ENCODE measurements at regions not wholly inside any gene's neighbourhood (a gene's known extent, or its start where the extent isn't known, plus 50 kb on each side); places are given as distances from the start of the nearest gene placed in this dataset.

DNA sequence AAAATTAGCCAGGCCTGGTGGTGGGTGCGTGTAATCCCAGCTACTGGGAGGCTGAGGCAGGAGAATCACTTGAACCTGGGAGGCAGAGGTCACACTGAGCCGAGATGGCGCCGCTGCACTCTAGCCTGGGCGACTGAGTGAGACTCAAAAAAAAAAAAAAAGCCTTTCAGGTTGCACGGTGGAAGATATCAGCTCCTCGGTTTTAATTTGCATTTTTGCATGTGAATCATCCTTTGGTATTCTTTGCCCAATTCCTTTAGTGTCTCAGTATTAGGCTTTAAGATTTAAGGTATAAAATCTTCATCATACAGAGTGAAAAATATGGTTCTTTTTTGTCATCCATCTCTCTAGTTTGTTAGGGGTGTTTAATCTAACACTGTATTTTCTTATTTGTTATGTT is 173.6 kb upstream of the S1PR3 start:
- H3K79me2 ChIP-seq (ENCODE audit: low read length): no peaks in the 10 kb centered on the region

DNA sequence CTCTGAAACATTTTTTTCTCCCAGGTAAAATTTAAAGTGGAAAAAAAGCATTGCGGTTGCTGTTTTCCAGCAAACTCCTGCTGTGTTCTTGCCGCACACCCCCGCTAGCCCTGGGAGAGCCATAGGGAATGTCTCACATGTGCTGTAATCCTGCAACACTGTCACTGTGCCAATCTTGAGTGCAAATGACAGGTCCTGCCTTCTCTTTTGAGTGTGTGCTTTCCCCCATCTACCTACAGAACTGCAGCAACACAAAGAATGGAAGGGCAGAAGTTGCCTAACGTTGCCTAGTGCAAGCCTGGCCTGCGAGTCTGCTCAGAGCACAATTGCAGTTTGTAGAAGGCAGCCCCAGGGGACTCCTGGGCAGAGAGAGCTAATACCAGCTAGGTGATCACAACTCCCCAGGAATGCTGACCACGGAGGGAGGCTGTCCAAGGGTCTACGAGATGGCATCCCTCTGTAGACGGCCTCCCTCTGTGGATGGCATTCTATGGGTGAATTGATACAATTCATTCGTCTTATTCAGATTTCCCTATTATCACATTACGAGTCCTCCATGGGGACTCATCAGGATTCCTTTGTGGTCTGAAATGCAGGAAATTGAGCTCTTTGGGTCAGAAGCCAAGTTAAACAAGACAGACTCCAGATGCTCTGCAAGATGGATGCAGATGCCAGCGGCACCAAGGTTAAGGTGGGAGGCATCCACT is 172.6 kb upstream of the S1PR3 start:
- Histone ChIP-seq H3K4me2 (ENCODE audit: low read length) (no peak overlapping the region), H3K4me1 (ENCODE audit: low read length) (no peaks in the 10 kb centered on the region), H3K36me3 (replicated peaks; ENCODE audit: low read depth, low read length) (no peaks in the 10 kb centered on the region), H4K20me1 (ENCODE audit: insufficient read depth, low read length) (no peaks in the 10 kb centered on the region), H3K79me2 (ENCODE audit: low read length) (no peaks in the 10 kb centered on the region), H3K4me3 (ENCODE audit: low read length) (no peak overlapping the region), H3K27ac (ENCODE audit: low read length) (no peak overlapping the region), H3K27me3 (ENCODE audit: low read depth, low read length) (peaks cover 5% of the 10 kb centered on the region; the same call in 1 of the 2 replicates), H3K9ac (ENCODE audit: low read length) (no peak overlapping the region), H3K9me3 (ENCODE audit: insufficient read depth, low read length) (no peaks in the 10 kb centered on the region), H2AFZ (ENCODE audit: low read depth, low read length) (no peak overlapping the region)
- TF ChIP-seq EZH2phosphoT487 (IDR thresholded peaks at IDR 0.05; ENCODE audit: low read depth): no peak
- TF ChIP-seq, protein P1, sequence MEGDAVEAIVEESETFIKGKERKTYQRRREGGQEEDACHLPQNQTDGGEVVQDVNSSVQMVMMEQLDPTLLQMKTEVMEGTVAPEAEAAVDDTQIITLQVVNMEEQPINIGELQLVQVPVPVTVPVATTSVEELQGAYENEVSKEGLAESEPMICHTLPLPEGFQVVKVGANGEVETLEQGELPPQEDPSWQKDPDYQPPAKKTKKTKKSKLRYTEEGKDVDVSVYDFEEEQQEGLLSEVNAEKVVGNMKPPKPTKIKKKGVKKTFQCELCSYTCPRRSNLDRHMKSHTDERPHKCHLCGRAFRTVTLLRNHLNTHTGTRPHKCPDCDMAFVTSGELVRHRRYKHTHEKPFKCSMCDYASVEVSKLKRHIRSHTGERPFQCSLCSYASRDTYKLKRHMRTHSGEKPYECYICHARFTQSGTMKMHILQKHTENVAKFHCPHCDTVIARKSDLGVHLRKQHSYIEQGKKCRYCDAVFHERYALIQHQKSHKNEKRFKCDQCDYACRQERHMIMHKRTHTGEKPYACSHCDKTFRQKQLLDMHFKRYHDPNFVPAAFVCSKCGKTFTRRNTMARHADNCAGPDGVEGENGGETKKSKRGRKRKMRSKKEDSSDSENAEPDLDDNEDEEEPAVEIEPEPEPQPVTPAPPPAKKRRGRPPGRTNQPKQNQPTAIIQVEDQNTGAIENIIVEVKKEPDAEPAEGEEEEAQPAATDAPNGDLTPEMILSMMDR (IDR thresholded peaks at IDR 0.05; ENCODE audit: low read depth, low read length): no peak

More for the DNA sequence above, 173.6 kb upstream of the S1PR3 start:
- H3K36me3 ChIP-seq (replicated peaks; ENCODE audit: low read depth, low read length): no peaks in the 10 kb centered on the region
- no peak overlapping the region for H3K4me3 ChIP-seq (ENCODE audit: low read length)
- H3K9ac ChIP-seq (ENCODE audit: low read length): no peak overlapping the region
- no peak overlapping the region for H2AFZ ChIP-seq (ENCODE audit: low read depth, low read length)
- H3K9me3 ChIP-seq (ENCODE audit: insufficient read depth, low read length): no peaks in the 10 kb centered on the region
- TF ChIP-seq, protein P1 (IDR thresholded peaks at IDR 0.05; ENCODE audit: low read depth, low read length): no peak
- TF ChIP-seq EZH2phosphoT487 (IDR thresholded peaks at IDR 0.05; ENCODE audit: low read depth): no peak
- H3K27ac ChIP-seq (ENCODE audit: low read length): no peak overlapping the region
- H3K4me1 ChIP-seq (ENCODE audit: low read length): no peaks in the 10 kb centered on the region
- H4K20me1 ChIP-seq (ENCODE audit: insufficient read depth, low read length): no peaks in the 10 kb centered on the region
- no peak overlapping the region for H3K4me2 ChIP-seq (ENCODE audit: low read length)
- no peaks in the 10 kb centered on the region for H3K27me3 ChIP-seq (ENCODE audit: low read depth, low read length)

GRCh38 chr9:88819476-88819875 is 171.8 kb upstream of the S1PR3 start:
- Histone ChIP-seq H3K36me3 (replicated peaks; ENCODE audit: low read depth, low read length) (no peaks in the 10 kb centered on the region), H3K4me1 (ENCODE audit: low read length) (no peaks in the 10 kb centered on the region), H3K4me2 (ENCODE audit: low read length) (no peak overlapping the region), H3K27me3 (ENCODE audit: low read depth, low read length) (peaks cover 9% of the 10 kb centered on the region), H3K27ac (ENCODE audit: low read length) (no peak overlapping the region), H3K79me2 (ENCODE audit: low read length) (no peaks in the 10 kb centered on the region), H3K4me3 (ENCODE audit: low read length) (no peak overlapping the region), H4K20me1 (ENCODE audit: insufficient read depth, low read length) (no peaks in the 10 kb centered on the region), H3K9ac (ENCODE audit: low read length) (no peak overlapping the region), H2AFZ (ENCODE audit: low read depth, low read length) (no peak overlapping the region), H3K9me3 (ENCODE audit: insufficient read depth, low read length) (no peaks in the 10 kb centered on the region)
- TF ChIP-seq, protein P1 (IDR thresholded peaks at IDR 0.05; ENCODE audit: low read depth, low read length): no peak
- no peak for TF ChIP-seq EZH2phosphoT487 (IDR thresholded peaks at IDR 0.05; ENCODE audit: low read depth)

DNA sequence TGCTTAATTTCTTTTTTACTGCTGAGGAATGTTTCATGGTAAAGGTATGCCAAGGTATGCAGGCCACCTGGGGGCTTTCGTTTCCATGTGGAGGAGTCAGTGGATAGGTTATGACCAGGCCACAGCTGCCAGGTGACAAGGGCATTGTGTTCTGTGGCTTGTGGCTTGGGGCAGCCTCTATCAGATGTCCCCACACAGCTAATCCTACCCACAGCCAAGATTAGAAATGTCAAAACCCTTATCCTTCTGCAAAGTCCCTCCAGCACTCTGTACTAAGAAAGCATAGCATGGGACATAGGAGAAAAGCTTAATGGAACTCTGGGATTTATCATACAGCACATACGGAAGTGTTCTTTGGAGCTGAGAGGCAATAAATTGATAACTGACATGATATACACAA is 171.2 kb upstream of the S1PR3 start:
- no peak for TF ChIP-seq EZH2phosphoT487 (IDR thresholded peaks at IDR 0.05; ENCODE audit: low read depth)
- TF ChIP-seq, protein P1 (IDR thresholded peaks at IDR 0.05; ENCODE audit: low read depth, low read length): no peak
- H3K4me1 ChIP-seq (ENCODE audit: low read length): no peaks in the 10 kb centered on the region
- H3K4me2 ChIP-seq (ENCODE audit: low read length): no peak overlapping the region
- no peak overlapping the region for H3K27ac ChIP-seq (ENCODE audit: low read length)
- H3K27me3 ChIP-seq (ENCODE audit: low read depth, low read length): peaks cover 15% of the 10 kb centered on the region
- no peak overlapping the region for H3K4me3 ChIP-seq (ENCODE audit: low read length)
- no peaks in the 10 kb centered on the region for H3K9me3 ChIP-seq (ENCODE audit: insufficient read depth, low read length)
- no peaks in the 10 kb centered on the region for H3K79me2 ChIP-seq (ENCODE audit: low read length)
- H3K36me3 ChIP-seq (replicated peaks; ENCODE audit: low read depth, low read length): no peaks in the 10 kb centered on the region
- no peaks in the 10 kb centered on the region for H4K20me1 ChIP-seq (ENCODE audit: insufficient read depth, low read length)
- no peak overlapping the region for H3K9ac ChIP-seq (ENCODE audit: low read length)
- no peak overlapping the region for H2AFZ ChIP-seq (ENCODE audit: low read depth, low read length)
